ENCODE measurements at regions not wholly inside any gene's neighbourhood (a gene's known extent, or its start where the extent isn't known, plus 50 kb on each side); places are given as distances from the start of the nearest gene placed in this dataset.

- H3K27ac ChIP-seq = no peak overlapping the region
- TF ChIP-seq CTCF (IDR thresholded peaks at IDR 0.05) (no peak), ZFX (IDR thresholded peaks at IDR 0.05; ENCODE audit: borderline replicate concordance) (no peak)
Observed at GRCh38 chr14:97268097-97268496, 470.9 kb downstream of the VRK1 start.

- no peak for TF ChIP-seq ZFX (IDR thresholded peaks at IDR 0.05; ENCODE audit: borderline replicate concordance)
- TF ChIP-seq CTCF (IDR thresholded peaks at IDR 0.05) = no peak
Observed at GRCh38 chr14:97270308-97270707, 473.1 kb downstream of the VRK1 start.

DNA sequence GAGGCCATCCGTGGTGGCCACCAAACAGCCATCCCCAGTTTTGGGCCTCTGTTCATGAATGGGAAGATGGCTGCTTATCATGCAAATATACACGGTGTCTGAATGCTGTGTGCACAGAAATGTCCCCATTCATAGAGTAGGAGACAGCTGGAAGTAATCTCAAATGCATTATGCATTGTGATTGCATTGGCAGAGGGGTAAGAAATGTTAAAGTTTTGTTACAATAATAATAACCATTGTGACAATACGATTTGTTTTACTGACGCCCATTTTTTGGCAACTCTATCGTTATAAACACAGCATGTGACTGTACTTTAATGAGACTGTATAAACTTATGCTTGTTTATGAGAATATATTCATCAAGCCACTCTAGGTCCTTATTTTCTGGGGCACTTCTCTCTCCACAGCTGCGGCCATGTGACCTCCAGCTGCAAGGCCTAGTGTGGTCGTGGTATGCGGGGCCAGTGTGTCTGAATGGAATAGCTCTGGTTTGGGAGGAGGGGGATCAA, 474.3 kb downstream of the VRK1 start:
- H3K27ac ChIP-seq = no peak overlapping the region
- TF ChIP-seq CTCF (IDR thresholded peaks at IDR 0.05) (no peak), ZFX (IDR thresholded peaks at IDR 0.05; ENCODE audit: borderline replicate concordance) (no peak)

More at GRCh38 chr14:97270308-97270707, 473.1 kb downstream of the VRK1 start:
- H3K27ac ChIP-seq = no peak overlapping the region

- no peak overlapping the region for H3K27ac ChIP-seq
- TF ChIP-seq ZFX (IDR thresholded peaks at IDR 0.05; ENCODE audit: borderline replicate concordance) (no peak), CTCF (IDR thresholded peaks at IDR 0.05) (no peak)
Observed at GRCh38 chr14:97273540-97273939, 476.4 kb downstream of the VRK1 start.

DNA sequence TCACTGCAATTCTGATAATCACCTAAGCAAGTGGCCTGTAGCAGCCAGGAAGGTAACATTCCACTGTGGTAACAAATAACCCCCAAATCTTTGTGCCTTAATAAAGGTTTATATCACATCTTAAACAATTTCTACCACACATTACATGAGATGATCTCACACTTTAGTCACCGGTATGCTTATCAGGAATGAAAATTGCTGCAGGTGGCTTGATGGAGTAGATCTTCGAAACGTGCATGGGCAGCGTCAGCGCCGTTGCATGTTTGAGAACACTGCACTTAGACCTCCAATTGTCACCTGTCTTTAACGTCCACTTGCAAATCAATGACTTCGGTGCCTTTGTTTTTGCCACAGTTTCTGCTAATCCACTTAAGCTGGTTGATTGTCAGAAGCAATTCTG, 477.4 kb downstream of the VRK1 start:
- no peak overlapping the region for H3K27ac ChIP-seq
- TF ChIP-seq CTCF (IDR thresholded peaks at IDR 0.05) = no peak
- no peak for TF ChIP-seq ZFX (IDR thresholded peaks at IDR 0.05; ENCODE audit: borderline replicate concordance)

- TF ChIP-seq CTCF (IDR thresholded peaks at IDR 0.05) = no peak
- no peak for TF ChIP-seq ZFX (IDR thresholded peaks at IDR 0.05; ENCODE audit: borderline replicate concordance)
- no peak overlapping the region for H3K27ac ChIP-seq
Observed at GRCh38 chr14:97275276-97275675, 478.1 kb downstream of the VRK1 start.

GRCh38 chr14:97276573-97276972, 479.4 kb downstream of the VRK1 start:
- no peak for TF ChIP-seq ZFX (IDR thresholded peaks at IDR 0.05; ENCODE audit: borderline replicate concordance)
- TF ChIP-seq CTCF (IDR thresholded peaks at IDR 0.05) = no peak
- no peak overlapping the region for H3K27ac ChIP-seq
